ENCODE measurements at regions not wholly inside any gene's neighbourhood (a gene's known extent, or its start where the extent isn't known, plus 50 kb on each side); places are given as distances from the start of the nearest gene placed in this dataset.

DNA sequence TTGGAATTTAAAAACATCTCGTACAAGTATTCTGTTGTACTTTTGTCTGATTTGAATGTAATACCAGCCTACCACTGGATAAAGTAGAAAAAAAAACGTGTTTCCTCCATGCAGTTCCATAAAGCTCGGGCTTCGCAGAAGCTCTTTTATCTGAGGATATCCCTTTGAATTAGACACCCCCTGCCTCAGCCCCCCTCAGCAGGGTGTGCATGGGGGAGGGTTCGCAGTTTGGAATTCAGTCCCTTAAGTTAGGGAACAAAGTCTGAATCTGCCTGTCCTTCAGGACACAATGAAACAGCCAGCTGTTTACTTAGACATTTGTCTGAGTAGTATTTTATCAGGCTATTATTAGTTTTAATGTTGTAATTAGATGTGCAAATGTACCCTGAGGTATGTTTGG lies 234.0 kb upstream of the CAND1 start:
- Histone ChIP-seq H3K79me2 (ENCODE audit: insufficient read depth, low read length) (no peaks in the 10 kb centered on the region), H3F3A (ENCODE audit: low read depth) (no peaks in the 10 kb centered on the region), H3K4me1 (ENCODE audit: insufficient read depth, low read length, poor library complexity, severe bottlenecking) (no peaks in the 10 kb centered on the region), H3K4me2 (ENCODE audit: low read depth, low read length, poor library complexity, severe bottlenecking) (no peak overlapping the region), H3K9me2 (replicated peaks; ENCODE audit: low read depth, low read length) (no peaks in the 10 kb centered on the region), H3K27me3 (ENCODE audit: insufficient read depth, low read length, poor library complexity, severe bottlenecking) (no peaks in the 10 kb centered on the region), H3K4me3 (ENCODE audit: low read length, poor library complexity, severe bottlenecking) (no peak overlapping the region), H3K9ac (ENCODE audit: low read depth, low read length, poor library complexity, severe bottlenecking) (no peak overlapping the region), H2AFZ (ENCODE audit: low read length) (no peak overlapping the region), H3K36me3 (ENCODE audit: insufficient read depth, low read length) (no peaks in the 10 kb centered on the region), H4K20me1 (ENCODE audit: insufficient read depth, low read length, poor library complexity, severe bottlenecking) (no peaks in the 10 kb centered on the region), H3K9me3 (ENCODE audit: insufficient read depth, low read depth, low read length) (no peaks in the 10 kb centered on the region)
- TF ChIP-seq, protein P1, sequence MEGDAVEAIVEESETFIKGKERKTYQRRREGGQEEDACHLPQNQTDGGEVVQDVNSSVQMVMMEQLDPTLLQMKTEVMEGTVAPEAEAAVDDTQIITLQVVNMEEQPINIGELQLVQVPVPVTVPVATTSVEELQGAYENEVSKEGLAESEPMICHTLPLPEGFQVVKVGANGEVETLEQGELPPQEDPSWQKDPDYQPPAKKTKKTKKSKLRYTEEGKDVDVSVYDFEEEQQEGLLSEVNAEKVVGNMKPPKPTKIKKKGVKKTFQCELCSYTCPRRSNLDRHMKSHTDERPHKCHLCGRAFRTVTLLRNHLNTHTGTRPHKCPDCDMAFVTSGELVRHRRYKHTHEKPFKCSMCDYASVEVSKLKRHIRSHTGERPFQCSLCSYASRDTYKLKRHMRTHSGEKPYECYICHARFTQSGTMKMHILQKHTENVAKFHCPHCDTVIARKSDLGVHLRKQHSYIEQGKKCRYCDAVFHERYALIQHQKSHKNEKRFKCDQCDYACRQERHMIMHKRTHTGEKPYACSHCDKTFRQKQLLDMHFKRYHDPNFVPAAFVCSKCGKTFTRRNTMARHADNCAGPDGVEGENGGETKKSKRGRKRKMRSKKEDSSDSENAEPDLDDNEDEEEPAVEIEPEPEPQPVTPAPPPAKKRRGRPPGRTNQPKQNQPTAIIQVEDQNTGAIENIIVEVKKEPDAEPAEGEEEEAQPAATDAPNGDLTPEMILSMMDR (conservative IDR thresholded peaks at IDR 0.05; ENCODE audit: low read length): no peak
- TF ChIP-seq EZH2phosphoT487 (IDR thresholded peaks at IDR 0.05; ENCODE audit: borderline replicate concordance): no peak

DNA sequence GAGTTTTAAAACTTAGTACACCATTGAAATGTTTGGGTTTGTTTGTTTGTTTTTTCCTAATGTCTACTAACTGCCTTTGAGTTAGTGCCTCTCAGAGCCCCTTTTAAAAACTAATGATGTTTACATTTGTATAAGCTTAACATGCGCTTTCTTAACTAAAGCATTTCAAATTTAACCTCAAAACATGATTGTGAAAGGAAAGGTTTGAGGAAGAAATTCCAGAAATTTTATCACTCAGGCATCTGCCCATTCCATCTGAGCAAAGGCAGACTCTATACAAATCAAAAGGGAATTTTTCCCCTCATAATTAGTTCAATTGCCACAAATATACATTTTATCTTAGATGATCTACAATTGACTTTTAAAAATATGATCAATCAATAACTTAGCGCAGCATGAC lies 230.7 kb upstream of the CAND1 start:
- no peak overlapping the region for H3K4me2 ChIP-seq (ENCODE audit: low read depth, low read length, poor library complexity, severe bottlenecking)

DNA sequence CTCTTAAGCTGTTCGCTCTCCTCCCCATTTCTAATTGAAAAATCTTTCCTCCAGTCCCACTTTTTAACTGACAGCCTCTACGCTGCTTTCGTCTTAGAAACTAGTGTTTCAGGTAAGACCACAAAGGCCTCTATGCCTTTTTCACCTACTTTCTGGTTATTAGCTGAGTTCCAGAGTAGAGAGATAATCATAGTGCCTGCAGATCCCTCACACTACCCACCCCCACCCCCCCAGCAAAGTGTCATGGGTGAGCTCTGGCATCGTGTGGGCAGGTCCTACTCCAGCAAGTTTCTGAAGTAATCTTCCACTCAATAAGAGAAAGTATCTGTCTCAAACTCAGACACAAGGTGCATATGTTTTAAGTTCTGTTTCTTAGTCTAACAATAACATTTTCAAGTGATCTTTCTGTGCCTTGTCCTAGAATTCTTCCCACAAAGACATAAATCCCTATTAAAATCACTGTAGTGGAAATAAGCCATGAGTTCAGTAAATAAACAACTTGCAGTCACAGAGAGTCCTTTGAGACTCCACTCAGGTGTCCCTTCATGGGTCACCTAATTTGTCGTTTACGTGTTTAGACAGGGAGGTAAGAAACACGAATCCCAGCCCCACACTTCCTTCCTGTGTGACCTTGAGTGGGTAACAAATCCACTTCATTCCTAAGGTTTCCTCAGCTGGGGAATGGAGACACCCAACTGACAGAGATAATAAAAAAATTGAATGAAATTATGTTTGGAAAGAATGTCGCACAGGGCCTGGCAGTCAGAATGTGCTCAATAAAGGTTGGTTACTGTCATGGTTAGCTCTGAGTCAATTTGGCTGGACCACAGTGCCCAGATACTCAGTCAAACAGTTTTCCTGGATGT lies 228.9 kb upstream of the CAND1 start:
- Histone ChIP-seq H3K4me2 (ENCODE audit: low read depth, low read length, poor library complexity, severe bottlenecking) (no peak overlapping the region), H3K27me3 (ENCODE audit: insufficient read depth, low read length, poor library complexity, severe bottlenecking) (no peaks in the 10 kb centered on the region), H3F3A (ENCODE audit: low read depth) (no peaks in the 10 kb centered on the region), H3K9me3 (ENCODE audit: insufficient read depth, low read depth, low read length) (no peaks in the 10 kb centered on the region), H3K4me3 (ENCODE audit: low read length, poor library complexity, severe bottlenecking) (no peak overlapping the region), H2AFZ (ENCODE audit: low read length) (no peak overlapping the region), H3K4me1 (ENCODE audit: insufficient read depth, low read length, poor library complexity, severe bottlenecking) (no peaks in the 10 kb centered on the region), H3K9me2 (replicated peaks; ENCODE audit: low read depth, low read length) (no peaks in the 10 kb centered on the region), H3K9ac (ENCODE audit: low read depth, low read length, poor library complexity, severe bottlenecking) (no peak overlapping the region), H3K79me2 (ENCODE audit: insufficient read depth, low read length) (no peaks in the 10 kb centered on the region), H4K20me1 (ENCODE audit: insufficient read depth, low read length, poor library complexity, severe bottlenecking) (no peaks in the 10 kb centered on the region), H3K36me3 (ENCODE audit: insufficient read depth, low read length) (no peaks in the 10 kb centered on the region)
- TF ChIP-seq EZH2phosphoT487 (IDR thresholded peaks at IDR 0.05; ENCODE audit: borderline replicate concordance): no peak
- TF ChIP-seq, protein P1 (conservative IDR thresholded peaks at IDR 0.05; ENCODE audit: low read length): no peak

More for the DNA sequence above, 230.7 kb upstream of the CAND1 start:
- Histone ChIP-seq H4K20me1 (ENCODE audit: insufficient read depth, low read length, poor library complexity, severe bottlenecking) (no peaks in the 10 kb centered on the region), H3K4me3 (ENCODE audit: low read length, poor library complexity, severe bottlenecking) (no peak overlapping the region), H2AFZ (ENCODE audit: low read length) (no peak overlapping the region), H3K79me2 (ENCODE audit: insufficient read depth, low read length) (no peaks in the 10 kb centered on the region), H3K36me3 (ENCODE audit: insufficient read depth, low read length) (no peaks in the 10 kb centered on the region), H3K9ac (ENCODE audit: low read depth, low read length, poor library complexity, severe bottlenecking) (no peak overlapping the region), H3K4me1 (ENCODE audit: insufficient read depth, low read length, poor library complexity, severe bottlenecking) (no peaks in the 10 kb centered on the region), H3F3A (ENCODE audit: low read depth) (no peaks in the 10 kb centered on the region), H3K9me3 (ENCODE audit: insufficient read depth, low read depth, low read length) (no peaks in the 10 kb centered on the region), H3K9me2 (replicated peaks; ENCODE audit: low read depth, low read length) (no peaks in the 10 kb centered on the region), H3K27me3 (ENCODE audit: insufficient read depth, low read length, poor library complexity, severe bottlenecking) (no peaks in the 10 kb centered on the region)
- TF ChIP-seq, protein P1 (conservative IDR thresholded peaks at IDR 0.05; ENCODE audit: low read length): no peak
- TF ChIP-seq EZH2phosphoT487 (IDR thresholded peaks at IDR 0.05; ENCODE audit: borderline replicate concordance): no peak

All from Loucy (cell line).